ENCODE measurements at regions not wholly inside any gene's neighbourhood (a gene's known extent, or its start where the extent isn't known, plus 50 kb on each side); places are given as distances from the start of the nearest gene placed in this dataset.

DNA sequence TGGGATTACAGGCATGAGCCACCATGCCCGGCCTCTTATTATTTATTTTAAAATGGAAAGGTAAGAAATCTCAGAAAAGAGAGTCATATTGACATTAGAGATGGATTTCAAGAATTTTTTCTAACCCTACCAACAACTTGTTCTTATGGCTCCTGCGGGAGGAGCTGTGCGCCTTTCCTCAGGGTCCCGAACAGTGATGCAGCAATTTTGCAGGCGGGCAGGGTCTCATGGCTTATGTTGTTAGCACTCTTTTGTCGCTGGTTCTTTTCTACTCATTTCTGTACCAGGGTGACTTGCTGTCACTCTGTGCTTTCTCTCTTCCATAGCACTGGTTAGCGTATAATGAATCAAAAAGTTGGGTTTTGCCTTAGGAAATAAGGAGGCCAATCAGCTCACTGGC, 148.8 kb upstream of the DLGAP1 start:
- TF ChIP-seq, protein P1, sequence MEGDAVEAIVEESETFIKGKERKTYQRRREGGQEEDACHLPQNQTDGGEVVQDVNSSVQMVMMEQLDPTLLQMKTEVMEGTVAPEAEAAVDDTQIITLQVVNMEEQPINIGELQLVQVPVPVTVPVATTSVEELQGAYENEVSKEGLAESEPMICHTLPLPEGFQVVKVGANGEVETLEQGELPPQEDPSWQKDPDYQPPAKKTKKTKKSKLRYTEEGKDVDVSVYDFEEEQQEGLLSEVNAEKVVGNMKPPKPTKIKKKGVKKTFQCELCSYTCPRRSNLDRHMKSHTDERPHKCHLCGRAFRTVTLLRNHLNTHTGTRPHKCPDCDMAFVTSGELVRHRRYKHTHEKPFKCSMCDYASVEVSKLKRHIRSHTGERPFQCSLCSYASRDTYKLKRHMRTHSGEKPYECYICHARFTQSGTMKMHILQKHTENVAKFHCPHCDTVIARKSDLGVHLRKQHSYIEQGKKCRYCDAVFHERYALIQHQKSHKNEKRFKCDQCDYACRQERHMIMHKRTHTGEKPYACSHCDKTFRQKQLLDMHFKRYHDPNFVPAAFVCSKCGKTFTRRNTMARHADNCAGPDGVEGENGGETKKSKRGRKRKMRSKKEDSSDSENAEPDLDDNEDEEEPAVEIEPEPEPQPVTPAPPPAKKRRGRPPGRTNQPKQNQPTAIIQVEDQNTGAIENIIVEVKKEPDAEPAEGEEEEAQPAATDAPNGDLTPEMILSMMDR (IDR thresholded peaks at IDR 0.05): no peak
- no peak for TF ChIP-seq EZH2 (IDR thresholded peaks at IDR 0.05; ENCODE audit: borderline replicate concordance, insufficient read depth, low read depth, low read length, poor library complexity, severe bottlenecking)
- H3K36me3 ChIP-seq (replicated peaks in 1 of 2; ENCODE audit: control extremely low read depth in 1 of 2, control insufficient read depth in 1 of 2, extremely low read depth in 1 of 2, insufficient read depth in 2 of 2, low read length in 1 of 2): no peaks in the 10 kb centered on the region
- no peaks in the 10 kb centered on the region for H3K27me3 ChIP-seq (replicated peaks in 1 of 4; ENCODE audit: control extremely low read depth in 1 of 4, control insufficient read depth in 3 of 4, insufficient read depth in 4 of 4, low read length in 3 of 4)
- ChIA-PET CTCF (no interaction called here), POLR2A (no interaction called here)
- Mint-ChIP-seq H3K9me3 (ENCODE audit: insufficient read depth) (peaks cover 2% of the 10 kb centered on the region), H3K27ac (no peak overlapping the region), H3K4me3 (no peak overlapping the region), H3K4me1 (no peaks in the 10 kb centered on the region), H3K27me3 (no peaks in the 10 kb centered on the region)
- H2AFZ ChIP-seq (ENCODE audit: insufficient read depth, low read depth, low read length, poor library complexity, severe bottlenecking): no peak overlapping the region
- no peak for ATAC-seq (ENCODE audit: low read depth)
- H3K4me1 ChIP-seq (ENCODE audit: control insufficient read depth in 2 of 2, insufficient read depth in 2 of 2, low read length in 2 of 2): no peaks in the 10 kb centered on the region
- intact Hi-C loops (cut with micrococcal nuclease): no loop called here
- no peak overlapping the region for H3K4me2 ChIP-seq (replicated peaks; ENCODE audit: low read depth, low read length, poor library complexity, severe bottlenecking)
- peaks cover 0 to 3% (median 0%) of the 10 kb centered on the region in 3 donors for H3K9me3 ChIP-seq (ENCODE audit: control extremely low read depth in 1 of 3, control insufficient read depth in 2 of 3, insufficient read depth in 1 of 3, low read length in 2 of 3)
- 86% methylated on average over 5 of the region's 7 CpGs for WGBS (ENCODE audit: insufficient coverage)
- H3K4me3 ChIP-seq (ENCODE audit: control extremely low read depth in 1 of 5, extremely low read depth in 1 of 5, insufficient read depth in 1 of 5, low read depth in 2 of 5, low read length in 4 of 5): no peak overlapping the region
- DNase-seq: no peak
- no peak overlapping the region for H3K9ac ChIP-seq (ENCODE audit: low read length)
- H3K27ac ChIP-seq (ENCODE audit: low read length in 2 of 2): no peak overlapping the region
- no peaks in the 10 kb centered on the region for H3K79me2 ChIP-seq (ENCODE audit: control insufficient read depth, insufficient read depth, low read length)
- no peaks in the 10 kb centered on the region for H4K20me1 ChIP-seq (ENCODE audit: control insufficient read depth, insufficient read depth, low read length, poor library complexity, severe bottlenecking)

- Histone ChIP-seq H3K4me1 (ENCODE audit: control insufficient read depth in 2 of 2, insufficient read depth in 2 of 2, low read length in 2 of 2) (no peaks in the 10 kb centered on the region), H3K27me3 (replicated peaks in 1 of 4; ENCODE audit: control extremely low read depth in 1 of 4, control insufficient read depth in 3 of 4, insufficient read depth in 4 of 4, low read length in 3 of 4) (no peaks in the 10 kb centered on the region), H3K9ac (ENCODE audit: low read length) (no peak overlapping the region), H4K20me1 (ENCODE audit: control insufficient read depth, insufficient read depth, low read length, poor library complexity, severe bottlenecking) (no peaks in the 10 kb centered on the region), H3K4me2 (replicated peaks; ENCODE audit: low read depth, low read length, poor library complexity, severe bottlenecking) (no peak overlapping the region), H2AFZ (ENCODE audit: insufficient read depth, low read depth, low read length, poor library complexity, severe bottlenecking) (no peak overlapping the region), H3K27ac (ENCODE audit: low read length in 2 of 2) (no peak overlapping the region), H3K9me3 (ENCODE audit: control extremely low read depth in 1 of 3, control insufficient read depth in 2 of 3, insufficient read depth in 1 of 3, low read length in 2 of 3) (peaks cover 0 to 3% (median 0%) of the 10 kb centered on the region in 3 donors), H3K36me3 (replicated peaks in 1 of 2; ENCODE audit: control extremely low read depth in 1 of 2, control insufficient read depth in 1 of 2, extremely low read depth in 1 of 2, insufficient read depth in 2 of 2, low read length in 1 of 2) (no peaks in the 10 kb centered on the region), H3K79me2 (ENCODE audit: control insufficient read depth, insufficient read depth, low read length) (no peaks in the 10 kb centered on the region), H3K4me3 (ENCODE audit: control extremely low read depth in 1 of 5, extremely low read depth in 1 of 5, insufficient read depth in 1 of 5, low read depth in 2 of 5, low read length in 4 of 5) (no peak overlapping the region)
- intact Hi-C loops (cut with micrococcal nuclease): no loop called here
- Mint-ChIP-seq H3K4me1 (no peaks in the 10 kb centered on the region), H3K27ac (no peak overlapping the region), H3K9me3 (ENCODE audit: insufficient read depth) (no peaks in the 10 kb centered on the region), H3K27me3 (no peaks in the 10 kb centered on the region), H3K4me3 (no peak overlapping the region)
- TF ChIP-seq, protein P1 (IDR thresholded peaks at IDR 0.05): no peak
- TF ChIP-seq EZH2 (IDR thresholded peaks at IDR 0.05; ENCODE audit: borderline replicate concordance, insufficient read depth, low read depth, low read length, poor library complexity, severe bottlenecking): no peak
- ATAC-seq (ENCODE audit: low read depth) (no peak), DNase-seq (no peak)
- 58% methylated on average over 2 of the region's 4 CpGs for WGBS (ENCODE audit: insufficient coverage)
- ChIA-PET POLR2A (no interaction called here), CTCF (no interaction called here)
Observed at GRCh38 chr18:4599312-4599711, 144.2 kb upstream of the DLGAP1 start.

Data from B cell (primary cell).